GM23248 (cell line): ENCODE measurements at regions not wholly inside any gene's neighbourhood (a gene's known extent, or its start where the extent isn't known, plus 50 kb on each side); places are given as distances from the start of the nearest gene placed in this dataset.
"Not testable (repeated sequence)": the region's sequence is repeated elsewhere in the genome, so short reads cannot be mapped to it uniquely, and the experiment has no call there.

Experiments used
- DNase-seq: peaks from one replicate; pipeline ENCODE4 v3.0.0-alpha.2; 2015
- H2AFZ ChIP-seq: fragments of 200-600 bp; sonication (generic); 2 replicates; pipeline ENCODE4 v1.6.1; 2016; ENCODE audit warnings: antibody characterized with exemption
- H3F3A ChIP-seq: fragments of 200-600 bp; sonication (generic); 2 replicates; pipeline ENCODE4 v1.6.1; 2016; ENCODE audit warnings: mild to moderate bottlenecking, antibody characterized with exemption, mixed run types; ENCODE audit not compliant: insufficient read depth
- H3K27ac ChIP-seq: fragments of 200-600 bp; sonication (generic); 2 replicates; pipeline ENCODE4 v1.5.1; 2016; ENCODE audit warnings: mild to moderate bottlenecking
- H3K27me3 ChIP-seq: fragments of 200-600 bp; sonication (generic); replicated peaks from 2 replicates; pipeline ENCODE4 v1.6.1; 2016; ENCODE audit warnings: mild to moderate bottlenecking; ENCODE audit not compliant: insufficient read depth
- H3K36me3 ChIP-seq: fragments of 200-600 bp; sonication (generic); 2 replicates; pipeline ENCODE4 v1.6.1; 2016; ENCODE audit warnings: low read depth, mild to moderate bottlenecking
- H3K4me1 ChIP-seq: fragments of 200-600 bp; sonication (generic); 2 replicates; pipeline ENCODE4 v1.6.1; 2016; ENCODE audit warnings: mild to moderate bottlenecking; ENCODE audit not compliant: insufficient read depth
- H3K4me2 ChIP-seq: fragments of 200-600 bp; sonication (generic); one replicate; pipeline ENCODE4 v1.6.1; 2016; ENCODE audit warnings: mild to moderate bottlenecking; ENCODE audit not compliant: unreplicated experiment
- H3K4me3 ChIP-seq: fragments of 200-600 bp; sonication (generic); 2 replicates; pipeline ENCODE4 v1.5.1; 2016; ENCODE audit warnings: mild to moderate bottlenecking
- H3K79me2 ChIP-seq: fragments of 200-600 bp; sonication (generic); 2 replicates; pipeline ENCODE4 v1.6.1; 2016; ENCODE audit warnings: mild to moderate bottlenecking; ENCODE audit not compliant: insufficient read depth
- H3K9ac ChIP-seq: fragments of 200-600 bp; sonication (generic); 2 replicates; pipeline ENCODE4 v1.6.1; 2016; ENCODE audit warnings: mild to moderate bottlenecking
- H3K9me2 ChIP-seq: fragments of 200-600 bp; sonication (generic); 2 replicates; pipeline ENCODE4 v1.6.1; 2016; ENCODE audit warnings: mixed run types, mild to moderate bottlenecking, moderate library complexity; ENCODE audit not compliant: insufficient read depth
- H3K9me3 ChIP-seq: fragments of 200-600 bp; sonication (generic); one replicate; pipeline ENCODE4 v1.6.1; 2017; ENCODE audit warnings: low read depth
- H4K20me1 ChIP-seq: fragments of 200-600 bp; sonication (generic); 2 replicates; pipeline ENCODE4 v1.6.0; 2016; ENCODE audit not compliant: insufficient read depth
- EZH2 ChIP-seq: fragments of 200-600 bp; sonication (generic); IDR thresholded peaks from 2 replicates; pipeline ENCODE4 v1.6.1; 2018; ENCODE audit warnings: antibody characterized with exemption, mild to moderate bottlenecking; ENCODE audit not compliant: insufficient read depth, poor library complexity, severe bottlenecking
- EZH2phosphoT487 ChIP-seq: fragments of 200-600 bp; sonication (generic); IDR thresholded peaks from 2 replicates; pipeline ENCODE4 v1.6.1; 2018; ENCODE audit warnings: antibody characterized with exemption, moderate library complexity, mild to moderate bottlenecking, low read depth; ENCODE audit not compliant: insufficient read depth
- WGBS, 2 experiments: methylation state at CpG; one replicate each; pipeline ENCODE4 v1.1.6; 2015 to 2017; ENCODE audit warnings: low lambda C conversion rate in 2 of 2, low coverage in 1 of 2; ENCODE audit errors: missing lambda C conversion rate in 2 of 2; 5-methylcytosine and 5-hydroxymethylcytosine counted together
- in situ Hi-C: fragments of 300-500 bp; cut with MboI; formaldehyde crosslinking; loops from 2 replicates; pipeline ENCODE4 v1.15.0; 2020

DNA sequence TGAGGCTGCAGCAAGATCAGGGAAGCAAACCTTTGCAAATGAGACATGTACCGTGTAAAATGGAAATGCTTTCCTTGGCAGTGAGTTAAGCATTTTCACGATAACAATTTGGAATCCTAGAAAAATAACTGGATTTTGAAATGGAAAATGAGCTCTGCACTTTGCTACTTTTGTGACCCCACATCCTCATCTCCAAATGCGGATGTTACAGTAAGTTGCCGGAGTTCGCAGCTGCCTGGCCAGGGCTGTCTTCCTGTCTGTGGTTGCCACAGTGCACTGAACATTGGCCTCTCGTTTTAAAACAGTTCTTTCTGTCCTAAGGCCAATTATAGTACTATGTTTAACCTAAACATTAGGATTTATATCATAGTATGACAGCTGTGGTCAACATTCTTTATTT, 136.2 kb upstream of the FZD8 start:
- no peaks in the 10 kb centered on the region for H3K9me3 ChIP-seq
- DNase-seq = no peak
- peaks cover 13% of the 10 kb centered on the region; the same call in 1 of the 2 replicates for H3K4me1 ChIP-seq
- no peak overlapping the region for H3K27ac ChIP-seq
- H4K20me1 ChIP-seq = no peaks in the 10 kb centered on the region
- H3K4me2 ChIP-seq = no peak overlapping the region
- H2AFZ ChIP-seq = no peak overlapping the region
- H3K9me2 ChIP-seq = no peaks in the 10 kb centered on the region
- no peak overlapping the region for H3K4me3 ChIP-seq
- no peaks in the 10 kb centered on the region for H3K79me2 ChIP-seq
- WGBS, 2 experiments = 79 to 83% methylated on average over 6 of the region's 6 CpGs
- H3K36me3 ChIP-seq = no peaks in the 10 kb centered on the region
- no peaks in the 10 kb centered on the region for H3K27me3 ChIP-seq
- H3K9ac ChIP-seq = no peak overlapping the region
- TF ChIP-seq EZH2 (no peak), EZH2phosphoT487 (no peak)
- in situ Hi-C loops = no loop called here
- peaks cover 11% of the 10 kb centered on the region; the same call in 1 of the 2 replicates for H3F3A ChIP-seq

DNA sequence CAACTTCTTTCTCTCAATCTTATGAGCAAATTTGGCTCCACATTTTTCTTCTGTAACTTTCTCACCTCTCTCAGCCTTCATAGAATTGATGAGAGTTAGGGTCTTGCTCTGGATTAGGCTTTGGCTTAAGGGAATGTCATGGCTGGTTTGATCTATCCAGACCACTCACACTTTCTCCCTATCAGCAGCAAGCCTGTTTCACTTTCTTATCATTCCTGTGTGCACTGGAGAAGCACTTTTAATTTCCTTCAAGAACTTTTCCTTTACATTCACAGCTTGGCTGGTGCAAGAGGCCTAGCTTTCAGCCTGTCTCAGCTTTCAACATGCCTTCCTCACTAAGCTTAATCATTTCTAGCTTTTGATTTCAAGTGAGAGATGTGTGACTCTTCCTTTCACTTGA, 134.5 kb upstream of the FZD8 start:
- in situ Hi-C loops = not testable (repeated sequence)

DNA sequence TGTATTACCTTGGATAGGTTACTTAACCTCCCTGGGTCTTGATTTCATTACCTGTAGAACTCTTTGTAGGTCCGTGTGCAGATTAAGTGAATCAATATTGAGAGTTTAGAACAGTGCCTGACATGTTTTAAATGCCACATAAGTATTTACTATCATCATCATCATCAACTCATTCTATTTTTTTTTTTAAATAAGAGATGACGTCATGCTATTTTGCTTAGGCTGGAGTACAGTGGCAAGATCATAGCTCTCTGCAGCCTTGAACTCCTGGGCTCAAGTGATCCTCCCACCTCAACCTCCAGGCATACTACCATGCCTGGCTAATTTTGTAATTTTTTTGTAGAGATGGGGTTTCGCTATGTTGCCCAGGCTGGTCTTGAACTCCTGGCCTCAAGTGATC, 132.0 kb upstream of the FZD8 start:
- Histone ChIP-seq H3F3A (no peaks in the 10 kb centered on the region), H3K4me2 (no peak overlapping the region), H2AFZ (no peak overlapping the region), H3K9me2 (no peaks in the 10 kb centered on the region), H3K4me1 (no peaks in the 10 kb centered on the region), H3K9ac (no peak overlapping the region), H3K9me3 (no peaks in the 10 kb centered on the region), H3K36me3 (no peaks in the 10 kb centered on the region), H3K27ac (no peak overlapping the region), H3K27me3 (no peaks in the 10 kb centered on the region), H3K79me2 (no peaks in the 10 kb centered on the region), H3K4me3 (no peak overlapping the region), H4K20me1 (no peaks in the 10 kb centered on the region)
- in situ Hi-C loops = no loop called here
- no peak for DNase-seq
- 66 to 85% methylated on average over 3 of the region's 3 CpGs for WGBS, 2 experiments
- TF ChIP-seq EZH2 (no peak), EZH2phosphoT487 (no peak)

More for the DNA sequence above, 134.5 kb upstream of the FZD8 start:
- H3K9me3 ChIP-seq, H3K9ac ChIP-seq, H2AFZ ChIP-seq, H4K20me1 ChIP-seq, H3K9me2 ChIP-seq, H3K4me3 ChIP-seq, H3K4me1 ChIP-seq, H3K27ac ChIP-seq, H3K4me2 ChIP-seq, H3K27me3 ChIP-seq, H3F3A ChIP-seq, H3K79me2 ChIP-seq, H3K36me3 ChIP-seq, DNase-seq: not testable (repeated sequence)

DNA sequence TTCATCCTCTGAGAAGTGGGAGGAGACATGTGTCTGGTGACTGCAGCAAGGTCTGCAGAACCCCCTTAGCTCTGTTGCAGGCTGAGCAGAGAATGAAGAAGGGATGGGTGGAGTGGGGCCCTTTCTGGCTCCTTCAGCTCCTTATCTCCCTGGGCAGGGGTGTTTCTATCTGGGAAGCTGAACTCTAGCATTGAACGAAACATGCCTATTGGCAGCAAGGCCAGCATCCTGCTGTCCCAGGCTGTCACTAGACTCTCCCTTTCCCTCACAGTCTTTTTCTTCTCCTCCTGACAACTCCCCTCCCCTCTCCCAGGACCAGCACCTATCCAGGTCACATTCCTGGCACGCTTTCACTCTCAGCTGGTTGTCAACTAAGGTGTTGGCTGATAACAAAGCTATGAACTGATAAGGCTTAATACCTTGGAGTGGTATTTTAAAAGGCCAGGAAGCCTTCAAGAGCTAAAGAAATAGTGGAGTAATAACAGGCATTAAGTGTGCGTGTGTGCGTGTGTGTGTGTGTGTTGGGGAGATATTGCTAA, 128.8 kb upstream of the FZD8 start:
- Histone ChIP-seq H2AFZ (no peak overlapping the region), H3K4me3 (no peak overlapping the region), H3K27ac (no peak overlapping the region), H3K79me2 (no peaks in the 10 kb centered on the region), H3K4me1 (peaks cover 11% of the 10 kb centered on the region), H3K9me2 (no peaks in the 10 kb centered on the region), H3K36me3 (no peaks in the 10 kb centered on the region), H4K20me1 (no peaks in the 10 kb centered on the region), H3F3A (0 out of 2 replicates have a peak, but pooled peaks cover 6% of the 10 kb centered on the region), H3K27me3 (no peaks in the 10 kb centered on the region), H3K9ac (no peak overlapping the region), H3K9me3 (no peaks in the 10 kb centered on the region), H3K4me2 (no peak overlapping the region)
- no peak for TF ChIP-seq EZH2phosphoT487
- no peak for TF ChIP-seq EZH2
- WGBS, 2 experiments = 67 to 69% methylated on average over 4 of the region's 4 CpGs
- in situ Hi-C loops = no loop called here
- no peak for DNase-seq

DNA sequence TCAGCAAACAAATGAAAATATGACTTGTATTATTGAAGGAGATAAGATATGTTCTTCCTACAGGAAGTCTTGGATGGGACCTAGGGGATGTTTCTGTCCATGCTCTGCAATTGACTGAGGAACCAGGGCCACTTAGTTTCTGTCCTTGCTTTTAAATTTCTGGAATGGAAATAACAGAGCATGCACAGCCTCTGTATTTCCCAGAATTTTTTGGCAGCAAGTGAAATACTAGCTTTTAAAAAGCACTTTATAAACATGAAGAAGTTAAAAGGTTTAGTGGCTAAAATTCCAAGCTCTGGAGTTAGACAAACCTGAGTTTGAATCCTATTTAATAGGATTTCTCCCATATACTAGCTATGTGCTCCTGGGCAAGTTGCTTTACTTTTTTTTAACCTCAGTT, 127.7 kb upstream of the FZD8 start:
- no peaks in the 10 kb centered on the region for H3K79me2 ChIP-seq
- H3K27me3 ChIP-seq = no peaks in the 10 kb centered on the region
- no peak overlapping the region for H3K4me3 ChIP-seq
- H3K9me2 ChIP-seq = no peaks in the 10 kb centered on the region
- in situ Hi-C loops = no loop called here
- H3K27ac ChIP-seq = no peak overlapping the region
- H3F3A ChIP-seq = 0 out of 2 replicates have a peak, but pooled peaks cover 6% of the 10 kb centered on the region
- H3K9me3 ChIP-seq = no peaks in the 10 kb centered on the region
- peaks cover 11% of the 10 kb centered on the region for H3K4me1 ChIP-seq
- no peaks in the 10 kb centered on the region for H3K36me3 ChIP-seq
- H3K4me2 ChIP-seq = no peak overlapping the region
- no peaks in the 10 kb centered on the region for H4K20me1 ChIP-seq
- H2AFZ ChIP-seq = no peak overlapping the region
- no peak overlapping the region for H3K9ac ChIP-seq
- no peak for TF ChIP-seq EZH2
- no peak for TF ChIP-seq EZH2phosphoT487
- DNase-seq = no peak
